Upper lobe of left lung (tissue), 6 donors: ENCODE measurements at regions not wholly inside any gene's neighbourhood (a gene's known extent, or its start where the extent isn't known, plus 50 kb on each side); places are given as distances from the start of the nearest gene placed in this dataset.

ENCODE experiments used
- ATAC-seq, 2 donors: fragments of 200-7000 bp; cut with Tn5 transposase; one replicate each; pipeline ENCODE4 v1.9.1; 2022; ENCODE audit warnings: mild to moderate bottlenecking in 2 of 2, moderate library complexity in 2 of 2; ENCODE audit not compliant: low FRiP score in 2 of 2
- DNase-seq, 2 donors: peaks; one replicate each; pipeline ENCODE4 v3.0.0-alpha.2; 2019 to 2020
- H3K27ac ChIP-seq, 4 donors: fragments of 200-600 bp; sonication (generic); one replicate each; pipeline ENCODE4 v1.5.1; 2016 to 2019
- H3K27me3 ChIP-seq, 4 donors: fragments of 200-600 bp; sonication (generic); one replicate each; pipeline ENCODE4 v1.5.1; 2017 to 2019
- H3K36me3 ChIP-seq, 4 donors: fragments of 200-600 bp; sonication (generic); one replicate each; pipeline ENCODE4 v1.5.1; 2016 to 2019
- H3K4me1 ChIP-seq, 4 donors: fragments of 200-600 bp; sonication (generic); one replicate each; pipeline ENCODE4 v1.5.1; 2018 to 2019
- H3K4me3 ChIP-seq, 4 donors: fragments of 200-600 bp; sonication (generic); one replicate each; pipeline ENCODE4 v1.5.1; 2017 to 2019; ENCODE audit warnings: mild to moderate bottlenecking in 2 of 4, moderate library complexity in 1 of 4
- H3K9me3 ChIP-seq, 4 donors: fragments of 200-600 bp; sonication (generic); one replicate each; pipeline ENCODE4 v1.5.1; 2018 to 2019
- EP300 ChIP-seq, 4 donors: sonication (generic); formaldehyde crosslinking; IDR thresholded peaks; one replicate each; pipeline ENCODE4 v1.5.1; 2017; ENCODE audit warnings: antibody characterized with exemption in 4 of 4, control low read depth in 2 of 4
- POLR2A ChIP-seq, 4 donors: fragments of 450-650 bp; IDR thresholded peaks; one replicate each; pipeline ENCODE4 v1.5.1; 2016 to 2017; ENCODE audit warnings: antibody characterized with exemption in 4 of 4, mild to moderate bottlenecking in 2 of 4
- POLR2AphosphoS5 ChIP-seq, 2 donors: sonication (generic); formaldehyde crosslinking; IDR thresholded peaks; one replicate each; pipeline ENCODE4 v1.5.1; 2017; ENCODE audit warnings: antibody characterized with exemption in 2 of 2
- WGBS, 2 donors: methylation state at CpG; one replicate each; pipeline ENCODE4 v1.1.5; 2017 to 2018; 5-methylcytosine and 5-hydroxymethylcytosine counted together
- TF ChIP-seq, protein P1 (sequence below), 6 experiments: fragments of 450-650 bp in 4 of 6; fragments of 200-600 bp in 2 of 6; sonication (generic) in 2 of 6; IDR thresholded peaks; one replicate each; pipeline ENCODE4 v1.5.1; 2016 to 2019; ENCODE audit warnings: antibody characterized with exemption in 6 of 6
- donor health status: DM: no; HTN: no; CAD: no; lungs with moderate emphysema.
- donor health status: DM: no; HTN: yes; CAD: no; lungs with severe emphysema.

DNA sequence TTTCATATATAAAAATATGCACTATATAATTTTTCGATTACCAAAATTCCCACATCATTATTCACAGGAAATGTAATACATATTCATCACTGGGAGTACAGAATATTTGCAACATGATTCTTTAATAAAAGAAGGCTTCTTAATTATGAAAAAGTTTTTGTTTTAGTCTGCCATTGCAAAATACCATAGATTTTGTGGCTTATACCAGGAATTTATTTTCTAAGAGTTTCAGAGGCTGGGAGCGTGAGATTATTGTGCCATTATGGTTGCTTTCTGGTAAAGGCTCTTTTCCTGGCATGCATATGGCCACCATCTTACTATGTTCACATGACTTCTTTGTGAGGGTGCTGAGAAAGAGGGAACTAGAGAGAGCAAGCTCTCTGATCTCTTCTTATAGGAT lies 306.9 kb upstream of the ADGRB3 start:
- Histone ChIP-seq H3K27ac (no peak overlapping the region), H3K9me3 (no peaks in the 10 kb centered on the region), H3K27me3 (no peaks in the 10 kb centered on the region), H3K36me3 (no peaks in the 10 kb centered on the region), H3K4me3 (no peak overlapping the region), H3K4me1 (no peaks in the 10 kb centered on the region)
- no peak for TF ChIP-seq POLR2A (IDR thresholded peaks at IDR 0.05)
- TF ChIP-seq EP300 (IDR thresholded peaks at IDR 0.05): no peak
- TF ChIP-seq POLR2AphosphoS5 (IDR thresholded peaks at IDR 0.05): no peak
- TF ChIP-seq, protein P1, sequence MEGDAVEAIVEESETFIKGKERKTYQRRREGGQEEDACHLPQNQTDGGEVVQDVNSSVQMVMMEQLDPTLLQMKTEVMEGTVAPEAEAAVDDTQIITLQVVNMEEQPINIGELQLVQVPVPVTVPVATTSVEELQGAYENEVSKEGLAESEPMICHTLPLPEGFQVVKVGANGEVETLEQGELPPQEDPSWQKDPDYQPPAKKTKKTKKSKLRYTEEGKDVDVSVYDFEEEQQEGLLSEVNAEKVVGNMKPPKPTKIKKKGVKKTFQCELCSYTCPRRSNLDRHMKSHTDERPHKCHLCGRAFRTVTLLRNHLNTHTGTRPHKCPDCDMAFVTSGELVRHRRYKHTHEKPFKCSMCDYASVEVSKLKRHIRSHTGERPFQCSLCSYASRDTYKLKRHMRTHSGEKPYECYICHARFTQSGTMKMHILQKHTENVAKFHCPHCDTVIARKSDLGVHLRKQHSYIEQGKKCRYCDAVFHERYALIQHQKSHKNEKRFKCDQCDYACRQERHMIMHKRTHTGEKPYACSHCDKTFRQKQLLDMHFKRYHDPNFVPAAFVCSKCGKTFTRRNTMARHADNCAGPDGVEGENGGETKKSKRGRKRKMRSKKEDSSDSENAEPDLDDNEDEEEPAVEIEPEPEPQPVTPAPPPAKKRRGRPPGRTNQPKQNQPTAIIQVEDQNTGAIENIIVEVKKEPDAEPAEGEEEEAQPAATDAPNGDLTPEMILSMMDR (IDR thresholded peaks at IDR 0.05): no peak
- DNase-seq (no peak), ATAC-seq (no peak)
- WGBS, 2 donors: 85 to 92% methylated on average over 2 of the region's 2 CpGs

DNA sequence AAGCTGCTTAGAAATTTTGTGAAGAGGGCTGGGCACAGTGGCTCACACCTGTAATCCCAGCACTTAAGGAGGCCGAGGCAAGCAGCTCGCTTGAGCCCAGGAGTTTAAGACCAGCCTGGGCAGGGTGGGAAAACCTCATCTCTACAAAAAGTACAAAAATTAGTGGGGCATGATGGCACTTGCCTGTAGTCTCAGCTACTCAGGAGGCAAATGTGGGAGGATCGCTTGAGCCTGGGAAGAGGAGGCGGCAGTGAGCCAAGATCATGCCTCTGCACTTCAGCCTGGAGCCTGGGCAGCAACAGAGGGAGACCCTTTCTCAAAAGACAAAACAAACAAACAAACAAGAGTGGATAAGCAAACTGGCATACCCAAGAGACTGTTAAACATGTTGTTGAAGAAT lies 308.3 kb upstream of the ADGRB3 start:
- no peaks in the 10 kb centered on the region for H3K36me3 ChIP-seq
- no peak overlapping the region for H3K4me3 ChIP-seq
- H3K27me3 ChIP-seq: no peaks in the 10 kb centered on the region
- H3K4me1 ChIP-seq: no peaks in the 10 kb centered on the region
- WGBS, 2 donors: 79 to 88% methylated on average over 4 of the region's 4 CpGs
- DNase-seq (no peak), ATAC-seq (no peak)
- no peak for TF ChIP-seq POLR2A (IDR thresholded peaks at IDR 0.05)
- no peak for TF ChIP-seq EP300 (IDR thresholded peaks at IDR 0.05)
- TF ChIP-seq POLR2AphosphoS5 (IDR thresholded peaks at IDR 0.05): no peak
- TF ChIP-seq, protein P1 (IDR thresholded peaks at IDR 0.05): no peak
- H3K27ac ChIP-seq: no peak overlapping the region
- no peaks in the 10 kb centered on the region for H3K9me3 ChIP-seq

DNA sequence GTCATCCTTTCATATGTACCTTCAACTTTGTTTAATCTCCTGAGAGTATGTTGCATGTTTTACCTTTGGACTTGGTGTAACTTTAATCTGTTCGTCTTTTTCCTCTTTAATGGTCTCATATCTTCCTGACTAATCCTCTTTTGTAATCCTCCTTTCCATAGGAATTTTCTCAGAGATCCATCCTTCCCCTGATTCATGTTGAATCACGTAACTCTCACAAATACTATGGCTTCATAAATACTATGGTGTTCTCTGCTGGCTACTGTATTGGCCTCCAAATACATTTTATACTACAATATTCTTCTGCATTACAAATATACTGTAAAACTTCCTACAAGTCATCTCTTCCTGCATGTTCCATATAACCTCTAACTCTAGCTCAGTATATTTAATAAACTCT lies 317.7 kb upstream of the ADGRB3 start:
- 41 to 62% methylated on average over 2 of the region's 2 CpGs for WGBS, 2 donors
- TF ChIP-seq, protein P1 (IDR thresholded peaks at IDR 0.05): no peak
- TF ChIP-seq POLR2AphosphoS5 (IDR thresholded peaks at IDR 0.05) (no peak), EP300 (IDR thresholded peaks at IDR 0.05) (no peak)
- Histone ChIP-seq H3K27me3 (no peaks in the 10 kb centered on the region), H3K4me3 (no peak overlapping the region), H3K4me1 (no peaks in the 10 kb centered on the region), H3K27ac (no peak overlapping the region), H3K9me3 (no peaks in the 10 kb centered on the region), H3K36me3 (no peaks in the 10 kb centered on the region)
- DNase-seq (no peak), ATAC-seq (no peak)

DNA sequence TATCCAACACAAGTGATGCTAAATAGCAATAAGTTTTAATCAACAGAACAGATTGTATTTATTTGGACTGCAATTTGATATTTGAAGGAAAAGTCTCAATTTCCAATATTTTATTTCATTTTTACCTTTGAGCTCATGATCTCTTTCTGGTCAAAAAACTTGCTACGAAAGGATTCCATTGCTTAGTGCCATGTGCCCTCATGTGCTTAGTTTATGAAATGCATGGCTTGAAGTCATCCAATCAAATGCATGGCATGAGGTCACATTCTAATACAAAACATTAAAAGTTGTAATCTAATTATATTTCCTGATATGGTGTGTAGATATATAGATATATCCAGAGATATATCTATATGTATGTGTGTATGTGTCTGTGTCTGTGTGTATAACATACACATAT lies 321.2 kb upstream of the ADGRB3 start:
- no peak overlapping the region for H3K27ac ChIP-seq
- no peaks in the 10 kb centered on the region for H3K27me3 ChIP-seq
- no peak for ATAC-seq
- 58 to 63% methylated on average over 1 of the region's 1 CpG for WGBS, 2 donors
- TF ChIP-seq POLR2AphosphoS5 (IDR thresholded peaks at IDR 0.05) (no peak), POLR2A (IDR thresholded peaks at IDR 0.05) (no peak), EP300 (IDR thresholded peaks at IDR 0.05) (no peak)
- TF ChIP-seq, protein P1 (IDR thresholded peaks at IDR 0.05): peak in 1 of 6 experiments; percentile 20
- no peak overlapping the region for H3K4me3 ChIP-seq
- H3K4me1 ChIP-seq: no peaks in the 10 kb centered on the region
- DNase-seq: no peak
- no peaks in the 10 kb centered on the region for H3K36me3 ChIP-seq
- no peaks in the 10 kb centered on the region for H3K9me3 ChIP-seq

DNA sequence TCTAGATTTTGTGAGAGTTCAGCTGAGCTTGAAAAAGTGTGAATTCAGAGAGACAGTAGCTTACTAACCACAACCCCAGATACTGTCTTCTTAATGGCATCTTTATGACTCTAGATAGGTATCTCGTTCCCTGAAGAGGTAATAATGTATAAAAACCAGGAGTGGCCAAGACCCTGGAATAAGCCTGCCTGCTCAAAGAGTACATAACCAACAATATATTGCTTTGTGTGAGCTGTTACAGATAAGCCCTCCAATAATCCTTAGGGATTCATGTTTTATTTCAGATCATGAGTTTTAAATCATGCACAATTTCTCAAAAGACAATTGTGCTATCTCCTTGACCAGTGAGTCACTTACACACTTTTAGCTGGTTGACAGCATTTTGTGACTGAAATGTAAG lies 327.8 kb upstream of the ADGRB3 start:
- Histone ChIP-seq H3K27ac (no peak overlapping the region), H3K4me1 (no peaks in the 10 kb centered on the region), H3K27me3 (no peaks in the 10 kb centered on the region), H3K9me3 (no peaks in the 10 kb centered on the region), H3K36me3 (no peaks in the 10 kb centered on the region), H3K4me3 (no peak overlapping the region)
- WGBS, 2 donors: 52 to 75% methylated on average over 1 of the region's 1 CpG
- DNase-seq (no peak), ATAC-seq (no peak)
- TF ChIP-seq EP300 (IDR thresholded peaks at IDR 0.05) (no peak), POLR2AphosphoS5 (IDR thresholded peaks at IDR 0.05) (no peak), POLR2A (IDR thresholded peaks at IDR 0.05) (no peak)
- TF ChIP-seq, protein P1 (IDR thresholded peaks at IDR 0.05): no peak
